Mesendoderm (in vitro differentiated cells): ENCODE measurements at regions not wholly inside any gene's neighbourhood (a gene's known extent, or its start where the extent isn't known, plus 50 kb on each side); places are given as distances from the start of the nearest gene placed in this dataset. TPM values are rescaled to one million over a fixed set of nuclear protein-coding genes. Genes with fewer than 3 reads are reported as not detected.
"Not testable (repeated sequence)": the region's sequence is repeated elsewhere in the genome, so short reads cannot be mapped to it uniquely, and the experiment has no call there.

Experiments used
- DNase-seq: peaks from one replicate; pipeline ENCODE4 v3.0.0; 2013
- H2AK5ac ChIP-seq: 2 replicates; pipeline ENCODE4 v1.6.1; 2013; ENCODE audit warnings: low read length, inconsistent platforms
- H2BK120ac ChIP-seq: 2 replicates; pipeline ENCODE4 v1.6.1; 2013; ENCODE audit warnings: low read depth, mild to moderate bottlenecking, low read length, moderate library complexity, mixed read lengths
- H2BK15ac ChIP-seq: replicated peaks from 2 replicates; pipeline ENCODE4 v1.6.1; 2013; ENCODE audit warnings: low read depth, mild to moderate bottlenecking, moderate library complexity
- H2BK5ac ChIP-seq: 2 replicates; pipeline ENCODE4 v1.6.1; 2013; ENCODE audit warnings: low read length, inconsistent platforms
- H3K18ac ChIP-seq: 2 replicates; pipeline ENCODE4 v1.6.1; 2013; ENCODE audit warnings: mild to moderate bottlenecking, low read length, mixed read lengths
- H3K23ac ChIP-seq: one replicate; pipeline ENCODE4 v1.6.1; 2013; ENCODE audit warnings: low read length
- H3K27ac ChIP-seq: 2 replicates; pipeline ENCODE4 v1.5.1; 2013; ENCODE audit warnings: low read depth, mild to moderate bottlenecking, inconsistent platforms, low read length, moderate library complexity
- H3K27me3 ChIP-seq: 2 replicates; pipeline ENCODE4 v1.6.1; 2013; ENCODE audit warnings: low read length, control low read depth, mild to moderate bottlenecking, inconsistent platforms; ENCODE audit not compliant: insufficient read depth, poor library complexity
- H3K36me3 ChIP-seq: 2 replicates; pipeline ENCODE4 v1.6.1; 2013; ENCODE audit warnings: low read length, inconsistent platforms; ENCODE audit not compliant: control insufficient read depth, insufficient read depth
- H3K4ac ChIP-seq: one replicate; pipeline ENCODE4 v1.6.1; 2013; ENCODE audit warnings: low read depth, mild to moderate bottlenecking, low read length, moderate library complexity
- H3K4me1 ChIP-seq: 2 replicates; pipeline ENCODE4 v1.6.1; 2013; ENCODE audit warnings: low read depth, low read length, inconsistent platforms; ENCODE audit not compliant: control insufficient read depth
- H3K4me2 ChIP-seq: 2 replicates; pipeline ENCODE4 v1.6.1; 2013; ENCODE audit warnings: low read length
- H3K4me3 ChIP-seq: 2 replicates; pipeline ENCODE4 v1.5.1; 2013; ENCODE audit warnings: mild to moderate bottlenecking, low read length
- H3K56ac ChIP-seq: one replicate; pipeline ENCODE4 v1.6.1; 2013; ENCODE audit warnings: low read length
- H3K79me1 ChIP-seq: 2 replicates; pipeline ENCODE4 v1.6.1; 2013; ENCODE audit warnings: low read length, inconsistent platforms
- H3K79me2 ChIP-seq: 2 replicates; pipeline ENCODE4 v1.6.1; 2013; ENCODE audit warnings: mild to moderate bottlenecking, low read length; ENCODE audit not compliant: control insufficient read depth, insufficient read depth
- H3K9ac ChIP-seq: 2 replicates; pipeline ENCODE4 v1.6.1; 2013; ENCODE audit warnings: low read length, inconsistent platforms
- H4K5ac ChIP-seq: one replicate; pipeline ENCODE4 v1.6.1; 2013; ENCODE audit warnings: low read length
- H4K8ac ChIP-seq: one replicate; pipeline ENCODE4 v1.6.1; 2013; ENCODE audit warnings: low read depth, mild to moderate bottlenecking, control low read depth, low read length, moderate library complexity
- WGBS: extraction: QIAGEN DNeasy Blood & Tissue Kit; methylation state at CpG from one replicate; pipeline ENCODE4 v1.1.7; 2013; ENCODE audit warnings: low lambda C conversion rate, missing lambda C conversion rate; ENCODE audit not compliant: insufficient coverage; ENCODE audit errors: extremely low coverage; 5-methylcytosine and 5-hydroxymethylcytosine counted together
- small RNA-seq: library from polyadenylated mRNA; stranded (forward); fragments of <200 nt; extraction: miRNeasy Mini kit (QIAGEN cat#:217004); gene quantifications from one replicate; pipeline ENCODE3, GENCODE V24; 2013; ENCODE audit not compliant: insufficient read depth

DNA sequence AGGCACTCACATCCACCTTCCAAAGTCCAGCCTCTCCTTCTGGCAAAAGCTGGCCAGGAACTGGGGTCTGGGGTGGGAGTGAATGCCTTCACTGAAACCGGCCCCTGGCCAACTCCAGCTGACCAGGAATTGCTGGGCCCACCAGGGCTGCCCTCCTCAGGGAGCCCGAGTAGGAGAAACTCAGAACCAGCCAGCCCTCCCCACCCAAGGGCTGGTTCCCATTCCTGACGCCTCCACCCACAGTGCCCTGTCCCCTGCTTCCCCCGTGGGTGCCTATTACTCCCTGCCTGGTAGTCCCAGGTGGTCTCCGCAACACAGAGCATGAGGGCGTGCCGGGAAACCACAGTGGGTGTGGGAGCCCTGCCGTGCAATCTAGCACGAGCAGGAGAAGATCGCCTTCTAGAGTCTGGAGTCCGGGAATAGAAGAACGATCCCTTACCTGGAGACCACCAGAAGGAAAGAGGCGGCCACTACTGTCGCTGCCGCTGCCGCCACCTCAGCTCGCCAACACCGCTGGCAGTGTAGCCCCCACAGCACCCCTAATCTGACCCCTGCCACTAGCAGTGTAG, 178.8 kb downstream of the POTEB3 start:
- Histone ChIP-seq H2BK120ac (no peak overlapping the region), H3K79me1 (no peaks in the 10 kb centered on the region), H3K9ac (no peak overlapping the region), H3K4ac (no peak overlapping the region), H2BK15ac (no peak overlapping the region), H3K79me2 (no peaks in the 10 kb centered on the region), H2AK5ac (no peak overlapping the region), H4K8ac (no peak overlapping the region), H4K5ac (no peak overlapping the region), H2BK5ac (no peak overlapping the region), H3K27me3 (no peaks in the 10 kb centered on the region), H3K27ac (no peak overlapping the region), H3K56ac (no peak overlapping the region), H3K4me1 (no peaks in the 10 kb centered on the region), H3K4me2 (no peak overlapping the region), H3K4me3 (no peak overlapping the region), H3K23ac (no peak overlapping the region), H3K36me3 (no peaks in the 10 kb centered on the region), H3K18ac (no peak overlapping the region)
- no CpG with 5 or more reads among the region's 18 CpGs for WGBS
- DNase-seq, result no peak

DNA sequence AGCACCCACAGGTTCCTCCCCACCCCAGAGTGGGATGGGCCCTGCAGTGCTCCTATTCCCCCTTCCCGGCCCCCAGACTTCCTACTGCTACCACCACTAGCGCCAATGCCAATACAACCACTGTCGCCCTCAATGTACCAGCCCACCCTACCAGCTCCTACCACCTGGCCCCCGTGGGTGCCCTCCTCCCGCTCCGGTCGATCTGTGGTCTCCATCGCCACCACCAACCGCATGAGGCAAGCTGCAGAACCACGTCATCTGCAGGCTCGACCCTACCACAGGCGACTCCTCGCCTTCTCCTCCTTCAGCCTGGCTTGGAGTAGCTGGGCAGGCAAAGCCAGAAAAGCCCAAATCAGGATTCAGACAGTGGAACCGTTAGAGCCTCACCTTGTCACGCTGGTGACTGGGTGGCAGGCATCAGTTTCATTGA, 179.3 kb downstream of the POTEB3 start:
- H3K4me1 ChIP-seq, result no peaks in the 10 kb centered on the region
- no peaks in the 10 kb centered on the region for H3K27me3 ChIP-seq
- no peak overlapping the region for H4K5ac ChIP-seq
- no peak overlapping the region for H3K56ac ChIP-seq
- no peaks in the 10 kb centered on the region for H3K79me2 ChIP-seq
- no peak overlapping the region for H3K9ac ChIP-seq
- no peak overlapping the region for H3K27ac ChIP-seq
- no peak overlapping the region for H3K18ac ChIP-seq
- H3K23ac ChIP-seq, result no peak overlapping the region
- H4K8ac ChIP-seq, result no peak overlapping the region
- H2BK15ac ChIP-seq, result no peak overlapping the region
- H2BK120ac ChIP-seq, result no peak overlapping the region
- no peak overlapping the region for H3K4me2 ChIP-seq
- no CpG with 5 or more reads among the region's 15 CpGs for WGBS
- no peaks in the 10 kb centered on the region for H3K79me1 ChIP-seq
- H2AK5ac ChIP-seq, result no peak overlapping the region
- no peak overlapping the region for H2BK5ac ChIP-seq
- no peak overlapping the region for H3K4ac ChIP-seq
- no peaks in the 10 kb centered on the region for H3K36me3 ChIP-seq
- DNase-seq, result no peak
- no peak overlapping the region for H3K4me3 ChIP-seq

DNA sequence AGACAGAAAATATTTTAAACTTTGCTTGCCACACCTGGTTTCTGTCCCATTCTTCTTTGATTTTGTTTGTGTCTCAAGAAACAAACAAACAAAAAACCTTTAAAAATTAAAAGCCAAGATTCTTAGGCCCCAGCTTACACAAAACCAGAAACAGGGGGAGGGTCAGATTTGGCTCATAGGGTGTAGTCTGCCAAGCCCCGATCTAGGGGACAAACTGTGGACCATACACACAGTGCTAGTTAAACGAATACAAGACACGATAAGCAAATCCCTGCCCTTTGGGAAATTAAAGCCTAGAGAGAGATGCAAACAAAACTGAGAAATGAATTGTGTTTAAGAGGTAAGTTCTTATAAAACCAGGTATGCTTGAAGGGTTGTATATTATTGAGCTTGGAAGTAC, 181.7 kb downstream of the POTEB3 start:
- not testable (repeated sequence) for H2BK120ac ChIP-seq, H3K4me2 ChIP-seq, H3K79me2 ChIP-seq, H3K79me1 ChIP-seq, H2BK5ac ChIP-seq, H3K4ac ChIP-seq, DNase-seq, H3K18ac ChIP-seq, H3K4me1 ChIP-seq, H3K23ac ChIP-seq, H4K5ac ChIP-seq, H3K56ac ChIP-seq, H3K27ac ChIP-seq, H2AK5ac ChIP-seq, H3K9ac ChIP-seq, H3K27me3 ChIP-seq, H2BK15ac ChIP-seq, H3K4me3 ChIP-seq, H3K36me3 ChIP-seq, H4K8ac ChIP-seq
- no CpG with 5 or more reads among the region's 3 CpGs for WGBS

DNA sequence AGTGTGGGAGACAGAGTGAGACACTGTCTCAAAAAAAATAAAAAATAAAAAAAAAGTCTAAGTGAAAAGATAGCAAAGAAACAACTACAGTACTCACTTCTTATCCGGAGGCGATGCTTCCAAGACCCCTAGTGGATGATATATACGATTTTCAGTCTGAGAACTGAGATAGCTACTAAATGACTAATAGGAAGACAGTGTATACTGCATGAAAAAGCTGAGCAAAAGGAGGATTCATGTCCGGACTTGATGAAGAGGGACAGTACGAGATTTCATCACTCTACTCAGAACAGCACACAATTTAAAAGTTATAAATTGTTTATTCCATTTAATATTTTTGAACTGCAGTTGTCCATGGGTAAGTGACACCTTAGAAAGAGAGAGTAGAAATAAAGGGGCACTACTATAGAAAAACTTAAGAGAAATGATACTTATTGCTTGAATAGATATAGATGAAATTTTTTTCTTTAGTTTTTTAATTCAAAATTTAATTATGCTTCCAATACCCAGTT, 190.7 kb downstream of the POTEB3 start:
- not testable (repeated sequence) for H2BK5ac ChIP-seq, H3K9ac ChIP-seq, H3K27me3 ChIP-seq, H4K8ac ChIP-seq, H2AK5ac ChIP-seq, H3K36me3 ChIP-seq, H3K56ac ChIP-seq, H3K79me2 ChIP-seq, H3K4ac ChIP-seq, H3K18ac ChIP-seq, H2BK15ac ChIP-seq, H3K23ac ChIP-seq, H3K79me1 ChIP-seq, DNase-seq, H4K5ac ChIP-seq, H3K4me3 ChIP-seq, H3K4me1 ChIP-seq, H3K4me2 ChIP-seq, H2BK120ac ChIP-seq, H3K27ac ChIP-seq
- no CpG with 5 or more reads among the region's 5 CpGs for WGBS

Small RNAs in the stretch of these regions (small RNA-seq; reads per million reads assigned to genes)
- gene RNU6-1235P, result not detected
